HG03108 (cell line): ENCODE measurements at regions not wholly inside any gene's neighbourhood (a gene's known extent, or its start where the extent isn't known, plus 50 kb on each side); places are given as distances from the start of the nearest gene placed in this dataset.
"Not testable (repeated sequence)": the region's sequence is repeated elsewhere in the genome, so short reads cannot be mapped to it uniquely, and the experiment has no call there.

Source experiments
- ATAC-seq: cut with Tn5 transposase; IDR thresholded peaks from one replicate; pipeline ENCODE4 v1.9.1; 2021; ENCODE audit warnings: moderate library complexity; ENCODE audit not compliant: unreplicated experiment

GRCh38 chr10:109019001-109019424 lies 904.3 kb downstream of the XPNPEP1 start:
- no peak for ATAC-seq

GRCh38 chr10:109007514-109007913 lies 915.8 kb downstream of the XPNPEP1 start:
- no peak for ATAC-seq

GRCh38 chr10:108990441-108990840 lies 932.9 kb downstream of the XPNPEP1 start:
- ATAC-seq, result no peak

GRCh38 chr10:108989976-108990375 lies 933.3 kb downstream of the XPNPEP1 start:
- ATAC-seq, result no peak

GRCh38 chr10:108982159-108982558 lies 941.2 kb downstream of the XPNPEP1 start:
- no peak for ATAC-seq

GRCh38 chr10:108980869-108981268 lies 942.4 kb downstream of the XPNPEP1 start:
- ATAC-seq, result no peak

GRCh38 chr10:108975459-108976058 lies 947.8 kb downstream of the XPNPEP1 start:
- ATAC-seq, result no peak

- ATAC-seq, result no peak
Measured at GRCh38 chr10:108970016-108970415, 953.3 kb downstream of the XPNPEP1 start.

- ATAC-seq, result no peak
Measured at GRCh38 chr10:108966411-108966810, 956.9 kb downstream of the XPNPEP1 start.

- ATAC-seq, result no peak
Measured at GRCh38 chr10:108966005-108966404, 957.3 kb downstream of the XPNPEP1 start.

- no peak for ATAC-seq
Measured at GRCh38 chr10:108962172-108962571, 961.1 kb downstream of the XPNPEP1 start.

GRCh38 chr10:108957681-108958080 lies 965.6 kb downstream of the XPNPEP1 start:
- ATAC-seq, result no peak

- ATAC-seq, result no peak
Measured at GRCh38 chr10:108956149-108956548, 967.2 kb downstream of the XPNPEP1 start.

GRCh38 chr10:108920029-108920428 lies 1003.3 kb downstream of the XPNPEP1 start:
- ATAC-seq, result not testable (repeated sequence)

GRCh38 chr10:108913300-108913699 lies 1010.0 kb downstream of the XPNPEP1 start:
- no peak for ATAC-seq

GRCh38 chr10:108911814-108912541 lies 1011.3 kb downstream of the XPNPEP1 start:
- ATAC-seq, result peak; percentile 79

GRCh38 chr10:108908096-108908495 lies 1015.2 kb downstream of the XPNPEP1 start:
- ATAC-seq, result no peak

GRCh38 chr10:108905821-108906220 lies 1017.5 kb downstream of the XPNPEP1 start:
- ATAC-seq, result no peak

GRCh38 chr10:108905171-108905570 lies 1018.1 kb downstream of the XPNPEP1 start:
- ATAC-seq, result no peak

- ATAC-seq, result no peak
Measured at GRCh38 chr10:108904163-108904838, 1019.0 kb downstream of the XPNPEP1 start.

GRCh38 chr10:108902619-108903285 lies 1020.6 kb downstream of the XPNPEP1 start:
- no peak for ATAC-seq
